Adipocyte (in vitro differentiated cells): ENCODE measurements at regions not wholly inside any gene's neighbourhood (a gene's known extent, or its start where the extent isn't known, plus 50 kb on each side); places are given as distances from the start of the nearest gene placed in this dataset.
A peak's percentile ranks its signal among the peaks of the same experiment; 100 is the strongest.

Source experiments
- DNase-seq: peaks from one replicate; pipeline ENCODE4 v3.0.0-alpha.2; 2015; ENCODE audit warnings: low read depth
- H3K27me3 ChIP-seq: replicated peaks from 2 replicates; pipeline ENCODE4 v1.7.0; 2013; ENCODE audit warnings: mild to moderate bottlenecking, low read length, moderate library complexity; ENCODE audit not compliant: control insufficient read depth, insufficient read depth
- H3K36me3 ChIP-seq: 2 replicates; pipeline ENCODE4 v1.7.0; 2013; ENCODE audit warnings: low read length, mild to moderate bottlenecking, moderate library complexity; ENCODE audit not compliant: control insufficient read depth, insufficient read depth, severe bottlenecking
- H3K4me1 ChIP-seq: 2 replicates; pipeline ENCODE4 v1.7.0; 2013; ENCODE audit warnings: mild to moderate bottlenecking, low read length, moderate library complexity; ENCODE audit not compliant: control insufficient read depth, insufficient read depth
- H3K4me3 ChIP-seq: 2 replicates; pipeline ENCODE4 v1.7.0; 2013; ENCODE audit warnings: mild to moderate bottlenecking, low read length, moderate library complexity
- H3K9ac ChIP-seq: 2 replicates; pipeline ENCODE4 v1.7.0; 2013; ENCODE audit warnings: mild to moderate bottlenecking, low read length, moderate library complexity
- H3K9me3 ChIP-seq: 2 replicates; pipeline ENCODE4 v1.7.0; 2013; ENCODE audit warnings: mild to moderate bottlenecking, low read length, moderate library complexity; ENCODE audit not compliant: control insufficient read depth

- Histone ChIP-seq H3K36me3 (no peaks in the 10 kb centered on the region), H3K4me3 (no peak overlapping the region), H3K9me3 (no peaks in the 10 kb centered on the region), H3K4me1 (peaks cover 16% of the 10 kb centered on the region), H3K27me3 (no peaks in the 10 kb centered on the region), H3K9ac (no peak overlapping the region)
- no peak for DNase-seq
Observed at GRCh38 chr7:94336009-94336408, 58.7 kb upstream of the COL1A2 start.

GRCh38 chr7:94338921-94339371, 55.7 kb upstream of the COL1A2 start:
- H3K4me3 ChIP-seq: no peak overlapping the region
- peak overlapping the region; percentile 13 for H3K9ac ChIP-seq
- DNase-seq: no peak
- H3K27me3 ChIP-seq: no peaks in the 10 kb centered on the region
- no peaks in the 10 kb centered on the region for H3K9me3 ChIP-seq
- peaks cover 16% of the 10 kb centered on the region for H3K4me1 ChIP-seq
- no peaks in the 10 kb centered on the region for H3K36me3 ChIP-seq

DNA sequence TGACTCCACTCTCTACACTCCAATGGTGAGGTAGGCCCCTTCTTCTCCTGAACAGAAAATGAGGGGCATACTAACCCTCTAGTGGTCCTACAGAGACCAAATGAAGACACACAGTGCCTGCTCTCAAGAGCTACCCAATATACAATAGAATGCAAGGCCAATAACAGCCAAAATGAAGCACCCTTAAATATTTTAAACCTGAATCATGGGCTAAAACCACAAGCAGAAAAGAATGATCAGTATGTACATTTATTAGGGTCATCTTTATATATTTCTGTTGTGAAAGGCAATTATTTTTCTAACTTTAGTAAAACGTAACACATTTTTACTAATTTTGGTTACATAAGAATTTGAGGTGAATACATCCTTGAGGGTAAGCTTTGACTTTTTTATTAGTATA, 49.9 kb upstream of the COL1A2 start:
- peaks cover 47% of the 10 kb centered on the region for H3K4me1 ChIP-seq
- no peak for DNase-seq
- H3K9me3 ChIP-seq: no peaks in the 10 kb centered on the region
- no peak overlapping the region for H3K4me3 ChIP-seq
- H3K27me3 ChIP-seq: no peaks in the 10 kb centered on the region
- peak overlapping the region; percentile 46 for H3K9ac ChIP-seq
- H3K36me3 ChIP-seq: no peaks in the 10 kb centered on the region
